Nucleus accumbens (tissue), 56 donors: ENCODE measurements at regions not wholly inside any gene's neighbourhood (a gene's known extent, or its start where the extent isn't known, plus 50 kb on each side); places are given as distances from the start of the nearest gene placed in this dataset.

Experiments used
- DNase-seq, 56 donors: peaks; one replicate each; lab custom pipeline; 2025; lab: John Stamatoyannopoulos, UW

- DNase-seq: no peak
Observed at GRCh38 chr18:10201226-10201625, 253.2 kb upstream of the APCDD1 start.

- DNase-seq: no peak
Observed at GRCh38 chr18:10201659-10202058, 252.8 kb upstream of the APCDD1 start.

GRCh38 chr18:10202845-10203321, 251.6 kb upstream of the APCDD1 start:
- no peak for DNase-seq

GRCh38 chr18:10205151-10205550, 249.3 kb upstream of the APCDD1 start:
- DNase-seq: no peak

GRCh38 chr18:10207682-10208345, 246.6 kb upstream of the APCDD1 start:
- DNase-seq: no peak

GRCh38 chr18:10209302-10209701, 245.1 kb upstream of the APCDD1 start:
- DNase-seq: no peak

- DNase-seq: no peak
Observed at GRCh38 chr18:10210057-10210633, 244.3 kb upstream of the APCDD1 start.

GRCh38 chr18:10213526-10213925, 240.9 kb upstream of the APCDD1 start:
- no peak for DNase-seq

- no peak for DNase-seq
Observed at GRCh38 chr18:10215446-10215845, 239.0 kb upstream of the APCDD1 start.

GRCh38 chr18:10216791-10217190, 237.6 kb upstream of the APCDD1 start:
- DNase-seq: peak in 1 of 56 donors; percentile 23

- no peak for DNase-seq
Observed at GRCh38 chr18:10217211-10217610, 237.2 kb upstream of the APCDD1 start.

- no peak for DNase-seq
Observed at GRCh38 chr18:10225300-10225699, 229.1 kb upstream of the APCDD1 start.

GRCh38 chr18:10226971-10227370, 227.5 kb upstream of the APCDD1 start:
- no peak for DNase-seq

- DNase-seq: no peak
Observed at GRCh38 chr18:10228326-10228725, 226.1 kb upstream of the APCDD1 start.

GRCh38 chr18:10229458-10229857, 225.0 kb upstream of the APCDD1 start:
- DNase-seq: no peak

GRCh38 chr18:10230072-10230471, 224.4 kb upstream of the APCDD1 start:
- DNase-seq: no peak

- DNase-seq: no peak
Observed at GRCh38 chr18:10231220-10231619, 223.2 kb upstream of the APCDD1 start.

- DNase-seq: peak in 7 of 56 donors; percentile 14 to 46 (median 27)
Observed at GRCh38 chr18:10232062-10232461, 222.4 kb upstream of the APCDD1 start.

- no peak for DNase-seq
Observed at GRCh38 chr18:10233082-10233875, 221.2 kb upstream of the APCDD1 start.

GRCh38 chr18:10234281-10234680, 220.2 kb upstream of the APCDD1 start:
- no peak for DNase-seq

- DNase-seq: no peak
Observed at GRCh38 chr18:10234912-10235660, 219.3 kb upstream of the APCDD1 start.
